ENCODE measurements at regions not wholly inside any gene's neighbourhood (a gene's known extent, or its start where the extent isn't known, plus 50 kb on each side); places are given as distances from the start of the nearest gene placed in this dataset.

- TF ChIP-seq IRF1 (CRISPR knock-in tag; IDR thresholded peaks at IDR 0.05): no peak
- TF ChIP-seq USF1 (CRISPR knock-in tag; IDR thresholded peaks at IDR 0.05): no peak
- TF ChIP-seq ZSCAN18 (CRISPR knock-in tag; IDR thresholded peaks at IDR 0.05): no peak
- no peak for TF ChIP-seq OVOL2 (CRISPR knock-in tag; IDR thresholded peaks at IDR 0.05; ENCODE audit: borderline replicate concordance)
Measured at GRCh38 chr20:52655395-52655794, 316.8 kb upstream of the TSHZ2 start (continued).

- no peaks in the 10 kb centered on the region for H3K4me1 Mint-ChIP-seq
- H3K9me3 Mint-ChIP-seq: no peaks in the 10 kb centered on the region
- no peak overlapping the region for H3K27ac Mint-ChIP-seq
- ATAC-seq (no peak), DNase-seq (ENCODE audit: low spot score) (no peak)
- ChIA-PET CTCF (no interaction called here), POLR2A (no interaction called here)
- no peak overlapping the region for H3K4me3 Mint-ChIP-seq
- H3K27me3 Mint-ChIP-seq (ENCODE audit: low read depth): no peaks in the 10 kb centered on the region
- no peak for TF ChIP-seq ZNF281 (CRISPR knock-in tag; IDR thresholded peaks at IDR 0.05)
- TF ChIP-seq ZNF121 (CRISPR knock-in tag; IDR thresholded peaks at IDR 0.05): no peak
- TF ChIP-seq ZNF263 (CRISPR knock-in tag; IDR thresholded peaks at IDR 0.05; ENCODE audit: low read depth): no peak
- no peak for TF ChIP-seq AFF4 (CRISPR knock-in tag; IDR thresholded peaks at IDR 0.05; ENCODE audit: borderline replicate concordance)
- no peaks in the 10 kb centered on the region for H3K36me3 Mint-ChIP-seq
Measured at GRCh38 chr20:52654567-52654966, 317.6 kb upstream of the TSHZ2 start.

GRCh38 chr20:52652271-52652670, 319.9 kb upstream of the TSHZ2 start:
- ChIA-PET CTCF (no interaction called here), POLR2A (no interaction called here)
- H3K36me3 Mint-ChIP-seq: no peaks in the 10 kb centered on the region
- no peak overlapping the region for H3K27ac Mint-ChIP-seq
- TF ChIP-seq ZNF263 (CRISPR knock-in tag; IDR thresholded peaks at IDR 0.05; ENCODE audit: low read depth) (no peak), EMX1 (CRISPR knock-in tag; IDR thresholded peaks at IDR 0.05) (no peak), E2F5 (CRISPR knock-in tag; IDR thresholded peaks at IDR 0.05) (no peak), ATF2 (CRISPR knock-in tag; IDR thresholded peaks at IDR 0.05; ENCODE audit: borderline replicate concordance, low read depth) (no peak), ERG (CRISPR knock-in tag; IDR thresholded peaks at IDR 0.05) (no peak)
- no peak overlapping the region for H3K4me3 Mint-ChIP-seq
- no peaks in the 10 kb centered on the region for H3K4me1 Mint-ChIP-seq
- H3K9me3 Mint-ChIP-seq: no peaks in the 10 kb centered on the region
- no peak for DNase-seq (ENCODE audit: low spot score)
- H3K27me3 Mint-ChIP-seq (ENCODE audit: low read depth): no peaks in the 10 kb centered on the region
- ATAC-seq: no peak

Measured in WTC11 (cell line).